ENCODE measurements at regions not wholly inside any gene's neighbourhood (a gene's known extent, or its start where the extent isn't known, plus 50 kb on each side); places are given as distances from the start of the nearest gene placed in this dataset.

GRCh38 chr5:101163088-101163487 is 260.0 kb upstream of the ST8SIA4 start:
- Histone ChIP-seq H3K27me3 (ENCODE audit: control insufficient read depth in 5 of 5, insufficient read depth in 4 of 5, low read length in 5 of 5) (no peaks in the 10 kb centered on the region), H3K9me3 (ENCODE audit: control insufficient read depth in 5 of 5, low read length in 5 of 5) (no peaks in the 10 kb centered on the region), H3K9ac (ENCODE audit: low read length in 5 of 5) (no peak overlapping the region), H3K4me1 (ENCODE audit: control insufficient read depth in 5 of 5, insufficient read depth in 5 of 5, low read length in 5 of 5) (peaks cover 0 to 2% (median 0%) of the 10 kb centered on the region in 5 donors), H3K36me3 (ENCODE audit: control insufficient read depth in 5 of 5, insufficient read depth in 5 of 5, low read length in 5 of 5) (no peaks in the 10 kb centered on the region), H3K4me3 (ENCODE audit: low read depth in 1 of 5, low read length in 5 of 5) (no peak overlapping the region), H3K27ac (ENCODE audit: low read depth, low read length) (no peak overlapping the region)

GRCh38 chr5:101160002-101160401 is 256.9 kb upstream of the ST8SIA4 start:
- Histone ChIP-seq H3K4me1 (ENCODE audit: control insufficient read depth in 5 of 5, insufficient read depth in 5 of 5, low read length in 5 of 5) (peaks cover 0 to 2% (median 0%) of the 10 kb centered on the region in 5 donors), H3K27ac (ENCODE audit: low read depth, low read length) (no peak overlapping the region), H3K36me3 (ENCODE audit: control insufficient read depth in 5 of 5, insufficient read depth in 5 of 5, low read length in 5 of 5) (no peaks in the 10 kb centered on the region), H3K9me3 (ENCODE audit: control insufficient read depth in 5 of 5, low read length in 5 of 5) (no peaks in the 10 kb centered on the region), H3K4me3 (ENCODE audit: low read depth in 1 of 5, low read length in 5 of 5) (no peak overlapping the region), H3K27me3 (ENCODE audit: control insufficient read depth in 5 of 5, insufficient read depth in 4 of 5, low read length in 5 of 5) (no peaks in the 10 kb centered on the region), H3K9ac (ENCODE audit: low read length in 5 of 5) (no peak overlapping the region)

- Histone ChIP-seq H3K4me3 (ENCODE audit: low read depth in 1 of 5, low read length in 5 of 5) (no peak overlapping the region), H3K9me3 (ENCODE audit: control insufficient read depth in 5 of 5, low read length in 5 of 5) (no peaks in the 10 kb centered on the region), H3K4me1 (ENCODE audit: control insufficient read depth in 5 of 5, insufficient read depth in 5 of 5, low read length in 5 of 5) (peaks cover 0 to 2% (median 0%) of the 10 kb centered on the region in 5 donors), H3K27me3 (ENCODE audit: control insufficient read depth in 5 of 5, insufficient read depth in 4 of 5, low read length in 5 of 5) (no peaks in the 10 kb centered on the region), H3K9ac (ENCODE audit: low read length in 5 of 5) (no peak overlapping the region), H3K36me3 (ENCODE audit: control insufficient read depth in 5 of 5, insufficient read depth in 5 of 5, low read length in 5 of 5) (no peaks in the 10 kb centered on the region), H3K27ac (ENCODE audit: low read depth, low read length) (no peak overlapping the region)
Observed at GRCh38 chr5:101159006-101159405, 255.9 kb upstream of the ST8SIA4 start.

GRCh38 chr5:101153526-101153925 is 250.4 kb upstream of the ST8SIA4 start:
- H3K36me3 ChIP-seq (ENCODE audit: control insufficient read depth in 5 of 5, insufficient read depth in 5 of 5, low read length in 5 of 5), result no peaks in the 10 kb centered on the region
- H3K27ac ChIP-seq (ENCODE audit: low read depth, low read length), result no peak overlapping the region
- no peaks in the 10 kb centered on the region for H3K27me3 ChIP-seq (ENCODE audit: control insufficient read depth in 5 of 5, insufficient read depth in 4 of 5, low read length in 5 of 5)
- no peak overlapping the region for H3K9ac ChIP-seq (ENCODE audit: low read length in 5 of 5)
- no peaks in the 10 kb centered on the region for H3K4me1 ChIP-seq (ENCODE audit: control insufficient read depth in 5 of 5, insufficient read depth in 5 of 5, low read length in 5 of 5)
- H3K4me3 ChIP-seq (ENCODE audit: low read depth in 1 of 5, low read length in 5 of 5), result no peak overlapping the region
- no peaks in the 10 kb centered on the region for H3K9me3 ChIP-seq (ENCODE audit: control insufficient read depth in 5 of 5, low read length in 5 of 5)

- Histone ChIP-seq H3K27me3 (ENCODE audit: control insufficient read depth in 5 of 5, insufficient read depth in 4 of 5, low read length in 5 of 5) (no peaks in the 10 kb centered on the region), H3K27ac (ENCODE audit: low read depth, low read length) (no peak overlapping the region), H3K36me3 (ENCODE audit: control insufficient read depth in 5 of 5, insufficient read depth in 5 of 5, low read length in 5 of 5) (no peaks in the 10 kb centered on the region), H3K9me3 (ENCODE audit: control insufficient read depth in 5 of 5, low read length in 5 of 5) (no peaks in the 10 kb centered on the region), H3K4me3 (ENCODE audit: low read depth in 1 of 5, low read length in 5 of 5) (no peak overlapping the region), H3K9ac (ENCODE audit: low read length in 5 of 5) (no peak overlapping the region), H3K4me1 (ENCODE audit: control insufficient read depth in 5 of 5, insufficient read depth in 5 of 5, low read length in 5 of 5) (no peaks in the 10 kb centered on the region)
Observed at GRCh38 chr5:101143526-101143925, 240.4 kb upstream of the ST8SIA4 start.

- Histone ChIP-seq H3K4me3 (ENCODE audit: low read depth in 1 of 5, low read length in 5 of 5) (no peak overlapping the region), H3K4me1 (ENCODE audit: control insufficient read depth in 5 of 5, insufficient read depth in 5 of 5, low read length in 5 of 5) (no peaks in the 10 kb centered on the region), H3K27ac (ENCODE audit: low read depth, low read length) (no peak overlapping the region), H3K36me3 (ENCODE audit: control insufficient read depth in 5 of 5, insufficient read depth in 5 of 5, low read length in 5 of 5) (no peaks in the 10 kb centered on the region), H3K9ac (ENCODE audit: low read length in 5 of 5) (no peak overlapping the region), H3K27me3 (ENCODE audit: control insufficient read depth in 5 of 5, insufficient read depth in 4 of 5, low read length in 5 of 5) (no peaks in the 10 kb centered on the region), H3K9me3 (ENCODE audit: control insufficient read depth in 5 of 5, low read length in 5 of 5) (no peaks in the 10 kb centered on the region)
Observed at GRCh38 chr5:101142102-101142501, 239.0 kb upstream of the ST8SIA4 start.

- Histone ChIP-seq H3K9ac (ENCODE audit: low read length in 5 of 5) (no peak overlapping the region), H3K4me1 (ENCODE audit: control insufficient read depth in 5 of 5, insufficient read depth in 5 of 5, low read length in 5 of 5) (no peaks in the 10 kb centered on the region), H3K4me3 (ENCODE audit: low read depth in 1 of 5, low read length in 5 of 5) (no peak overlapping the region), H3K27me3 (ENCODE audit: control insufficient read depth in 5 of 5, insufficient read depth in 4 of 5, low read length in 5 of 5) (no peaks in the 10 kb centered on the region), H3K9me3 (ENCODE audit: control insufficient read depth in 5 of 5, low read length in 5 of 5) (no peaks in the 10 kb centered on the region), H3K36me3 (ENCODE audit: control insufficient read depth in 5 of 5, insufficient read depth in 5 of 5, low read length in 5 of 5) (no peaks in the 10 kb centered on the region), H3K27ac (ENCODE audit: low read depth, low read length) (no peak overlapping the region)
Observed at GRCh38 chr5:101136454-101136853, 233.4 kb upstream of the ST8SIA4 start.

GRCh38 chr5:101123363-101123762 is 220.3 kb upstream of the ST8SIA4 start:
- Histone ChIP-seq H3K4me1 (ENCODE audit: control insufficient read depth in 5 of 5, insufficient read depth in 5 of 5, low read length in 5 of 5) (no peaks in the 10 kb centered on the region), H3K36me3 (ENCODE audit: control insufficient read depth in 5 of 5, insufficient read depth in 5 of 5, low read length in 5 of 5) (no peaks in the 10 kb centered on the region), H3K27ac (ENCODE audit: low read depth, low read length) (no peak overlapping the region), H3K9ac (ENCODE audit: low read length in 5 of 5) (no peak overlapping the region), H3K27me3 (ENCODE audit: control insufficient read depth in 5 of 5, insufficient read depth in 4 of 5, low read length in 5 of 5) (no peaks in the 10 kb centered on the region), H3K9me3 (ENCODE audit: control insufficient read depth in 5 of 5, low read length in 5 of 5) (no peaks in the 10 kb centered on the region), H3K4me3 (ENCODE audit: low read depth in 1 of 5, low read length in 5 of 5) (no peak overlapping the region)

GRCh38 chr5:101112645-101113044 is 209.6 kb upstream of the ST8SIA4 start:
- no peaks in the 10 kb centered on the region for H3K27me3 ChIP-seq (ENCODE audit: control insufficient read depth in 5 of 5, insufficient read depth in 4 of 5, low read length in 5 of 5)
- H3K36me3 ChIP-seq (ENCODE audit: control insufficient read depth in 5 of 5, insufficient read depth in 5 of 5, low read length in 5 of 5), result no peaks in the 10 kb centered on the region
- H3K9me3 ChIP-seq (ENCODE audit: control insufficient read depth in 5 of 5, low read length in 5 of 5), result no peaks in the 10 kb centered on the region
- H3K27ac ChIP-seq (ENCODE audit: low read depth, low read length), result no peak overlapping the region
- no peak overlapping the region for H3K4me3 ChIP-seq (ENCODE audit: low read depth in 1 of 5, low read length in 5 of 5)
- H3K9ac ChIP-seq (ENCODE audit: low read length in 5 of 5), result no peak overlapping the region
- H3K4me1 ChIP-seq (ENCODE audit: control insufficient read depth in 5 of 5, insufficient read depth in 5 of 5, low read length in 5 of 5), result no peaks in the 10 kb centered on the region

GRCh38 chr5:101103874-101104273 is 200.8 kb upstream of the ST8SIA4 start:
- no peak overlapping the region for H3K4me3 ChIP-seq (ENCODE audit: low read depth in 1 of 5, low read length in 5 of 5)
- H3K36me3 ChIP-seq (ENCODE audit: control insufficient read depth in 5 of 5, insufficient read depth in 5 of 5, low read length in 5 of 5), result no peaks in the 10 kb centered on the region
- H3K27ac ChIP-seq (ENCODE audit: low read depth, low read length), result no peak overlapping the region
- H3K4me1 ChIP-seq (ENCODE audit: control insufficient read depth in 5 of 5, insufficient read depth in 5 of 5, low read length in 5 of 5), result no peaks in the 10 kb centered on the region
- no peak overlapping the region for H3K9ac ChIP-seq (ENCODE audit: low read length in 5 of 5)
- no peaks in the 10 kb centered on the region for H3K27me3 ChIP-seq (ENCODE audit: control insufficient read depth in 5 of 5, insufficient read depth in 4 of 5, low read length in 5 of 5)
- H3K9me3 ChIP-seq (ENCODE audit: control insufficient read depth in 5 of 5, low read length in 5 of 5), result no peaks in the 10 kb centered on the region

GRCh38 chr5:101102506-101102905 is 199.4 kb upstream of the ST8SIA4 start:
- H3K27me3 ChIP-seq (ENCODE audit: control insufficient read depth in 5 of 5, insufficient read depth in 4 of 5, low read length in 5 of 5), result no peaks in the 10 kb centered on the region
- H3K9ac ChIP-seq (ENCODE audit: low read length in 5 of 5), result no peak overlapping the region
- H3K36me3 ChIP-seq (ENCODE audit: control insufficient read depth in 5 of 5, insufficient read depth in 5 of 5, low read length in 5 of 5), result no peaks in the 10 kb centered on the region
- no peaks in the 10 kb centered on the region for H3K9me3 ChIP-seq (ENCODE audit: control insufficient read depth in 5 of 5, low read length in 5 of 5)
- no peak overlapping the region for H3K4me3 ChIP-seq (ENCODE audit: low read depth in 1 of 5, low read length in 5 of 5)
- H3K4me1 ChIP-seq (ENCODE audit: control insufficient read depth in 5 of 5, insufficient read depth in 5 of 5, low read length in 5 of 5), result no peaks in the 10 kb centered on the region
- H3K27ac ChIP-seq (ENCODE audit: low read depth, low read length), result no peak overlapping the region
